ENCODE measurements at regions not wholly inside any gene's neighbourhood (a gene's known extent, or its start where the extent isn't known, plus 50 kb on each side); places are given as distances from the start of the nearest gene placed in this dataset.

GRCh38 chr14:86973177-86973576 is 1019.8 kb downstream of the GALC start:
- TF ChIP-seq CTCF (IDR thresholded peaks at IDR 0.05): no peak
- no peak for TF ChIP-seq SIN3A (IDR thresholded peaks at IDR 0.05; ENCODE audit: borderline replicate concordance, insufficient read depth, low read depth, low read length)
- TF ChIP-seq REST (IDR thresholded peaks at IDR 0.05; ENCODE audit: insufficient read depth in 1 of 2, low read depth in 2 of 2, low read length in 1 of 2): no peak
- no peak for TF ChIP-seq POLR2AphosphoS5 (IDR thresholded peaks at IDR 0.05; ENCODE audit: low read depth, low read length)

Measured in Panc1 (cell line).